Esophagus (tissue), 2 donors: ENCODE measurements at regions not wholly inside any gene's neighbourhood (a gene's known extent, or its start where the extent isn't known, plus 50 kb on each side); places are given as distances from the start of the nearest gene placed in this dataset.

Experiments used
- H3K27ac ChIP-seq, 2 donors: one replicate each; pipeline ENCODE4 v1.5.1; 2013; ENCODE audit warnings: low read depth in 2 of 2, mild to moderate bottlenecking in 2 of 2, inconsistent platforms in 1 of 2, low read length in 1 of 2, moderate library complexity in 1 of 2
- H3K27me3 ChIP-seq, 2 donors: one replicate each; pipeline ENCODE4 v1.6.1; 2013; ENCODE audit warnings: low read length in 2 of 2, control low read depth in 1 of 2, mild to moderate bottlenecking in 1 of 2; ENCODE audit not compliant: insufficient read depth in 2 of 2, control insufficient read depth in 1 of 2
- H3K36me3 ChIP-seq, 2 donors: one replicate each; pipeline ENCODE4 v1.6.1; 2013; ENCODE audit warnings: low read length in 1 of 2; ENCODE audit not compliant: control insufficient read depth in 2 of 2, insufficient read depth in 2 of 2
- H3K4me1 ChIP-seq, 2 donors: one replicate each; pipeline ENCODE4 v1.6.1; 2013; ENCODE audit warnings: low read length in 1 of 2; ENCODE audit not compliant: control insufficient read depth in 2 of 2, insufficient read depth in 2 of 2
- H3K4me3 ChIP-seq, 2 donors: one replicate each; pipeline ENCODE4 v1.5.1; 2013; ENCODE audit warnings: low read length in 2 of 2, mild to moderate bottlenecking in 2 of 2, low read depth in 1 of 2, moderate library complexity in 1 of 2
- H3K9me3 ChIP-seq, 2 donors: one replicate each; pipeline ENCODE4 v1.6.1; 2013; ENCODE audit warnings: mild to moderate bottlenecking in 2 of 2, low read depth in 1 of 2, low read length in 1 of 2, moderate library complexity in 1 of 2; ENCODE audit not compliant: control insufficient read depth in 2 of 2, insufficient read depth in 1 of 2
- WGBS, 2 donors: extraction: QIAGEN DNeasy Blood & Tissue Kit; methylation state at CpG; one replicate each; pipeline ENCODE4 v1.1.7; 2013; 5-methylcytosine and 5-hydroxymethylcytosine counted together
- donor health status: healthy with polysubstance abuse.
- donor health status: Bipolar disorder and iron deficiency.

DNA sequence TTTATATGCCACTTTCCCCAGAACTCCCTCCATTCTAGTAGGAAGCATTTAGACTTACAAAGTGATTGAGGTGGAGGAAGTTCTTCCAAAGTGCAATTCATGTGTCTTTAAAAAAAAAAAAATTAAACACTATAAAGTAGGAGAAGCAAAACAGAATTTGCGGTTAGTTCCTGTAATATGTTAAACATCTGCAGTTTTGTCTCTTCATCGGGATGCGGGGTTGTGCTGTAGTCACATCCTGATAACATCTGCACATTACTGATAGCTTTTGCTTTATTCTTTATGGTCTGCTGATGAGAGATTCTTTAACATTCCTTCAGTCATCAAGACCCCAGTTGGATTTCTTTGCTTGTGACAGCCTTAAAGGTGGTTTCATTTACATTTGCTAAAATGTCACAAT is 694.3 kb downstream of the NR2F1-AS1 start:
- Histone ChIP-seq H3K27ac (no peak overlapping the region), H3K27me3 (no peaks in the 10 kb centered on the region), H3K4me3 (no peak overlapping the region), H3K36me3 (no peaks in the 10 kb centered on the region), H3K4me1 (no peaks in the 10 kb centered on the region), H3K9me3 (peaks cover 0 to 2% of the 10 kb centered on the region in 2 donors)
- WGBS, 2 donors = 56 to 77% methylated on average over 3 of the region's 3 CpGs

DNA sequence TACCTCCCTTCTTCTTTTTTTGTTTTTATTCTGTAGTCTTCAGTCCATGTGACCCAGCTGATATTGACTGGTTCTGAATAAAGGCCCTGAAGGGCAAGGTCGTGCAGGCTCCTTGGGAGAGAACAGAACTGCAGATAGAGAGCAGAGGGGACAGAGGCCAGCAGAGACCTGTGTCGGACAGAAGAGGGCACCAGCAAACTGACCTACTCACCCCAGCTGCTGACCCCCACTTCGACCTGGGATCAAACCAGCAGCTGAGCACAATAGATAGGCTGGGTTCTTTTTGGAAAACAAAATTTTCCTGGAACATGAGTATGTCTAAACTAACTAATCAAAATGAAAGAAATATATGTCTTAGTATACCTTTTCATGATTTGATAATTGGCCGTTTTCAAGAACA is 695.1 kb downstream of the NR2F1-AS1 start:
- Histone ChIP-seq H3K9me3 (peaks cover 0 to 2% of the 10 kb centered on the region in 2 donors), H3K4me1 (no peaks in the 10 kb centered on the region), H3K27me3 (no peaks in the 10 kb centered on the region), H3K36me3 (no peaks in the 10 kb centered on the region), H3K27ac (no peak overlapping the region), H3K4me3 (no peak overlapping the region)
- 58 to 65% methylated on average over 4 of the region's 4 CpGs for WGBS, 2 donors

DNA sequence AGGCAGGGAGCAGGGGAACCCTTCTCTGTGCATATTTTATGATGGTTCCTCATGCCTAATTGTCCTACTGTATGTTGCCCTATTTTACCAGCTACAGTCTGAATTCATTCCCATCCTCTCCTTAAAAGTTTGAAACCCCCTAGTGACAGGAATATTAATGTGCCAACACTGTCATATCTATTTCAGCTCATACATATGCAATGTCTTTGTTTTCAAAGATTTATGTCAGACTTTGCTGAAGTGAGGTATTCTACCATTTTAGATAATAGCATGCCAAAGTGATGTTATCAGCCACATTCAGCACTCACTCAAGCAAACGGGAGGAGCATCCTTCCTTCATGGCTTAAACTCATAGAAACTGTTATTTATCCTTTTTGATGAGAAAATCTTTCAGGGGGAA is 696.5 kb downstream of the NR2F1-AS1 start:
- WGBS, 2 donors = 29 to 33% methylated on average over 1 of the region's 1 CpG
- no peaks in the 10 kb centered on the region for H3K4me1 ChIP-seq
- no peaks in the 10 kb centered on the region for H3K9me3 ChIP-seq
- no peak overlapping the region for H3K27ac ChIP-seq
- no peaks in the 10 kb centered on the region for H3K36me3 ChIP-seq
- no peaks in the 10 kb centered on the region for H3K27me3 ChIP-seq
- H3K4me3 ChIP-seq = no peak overlapping the region

DNA sequence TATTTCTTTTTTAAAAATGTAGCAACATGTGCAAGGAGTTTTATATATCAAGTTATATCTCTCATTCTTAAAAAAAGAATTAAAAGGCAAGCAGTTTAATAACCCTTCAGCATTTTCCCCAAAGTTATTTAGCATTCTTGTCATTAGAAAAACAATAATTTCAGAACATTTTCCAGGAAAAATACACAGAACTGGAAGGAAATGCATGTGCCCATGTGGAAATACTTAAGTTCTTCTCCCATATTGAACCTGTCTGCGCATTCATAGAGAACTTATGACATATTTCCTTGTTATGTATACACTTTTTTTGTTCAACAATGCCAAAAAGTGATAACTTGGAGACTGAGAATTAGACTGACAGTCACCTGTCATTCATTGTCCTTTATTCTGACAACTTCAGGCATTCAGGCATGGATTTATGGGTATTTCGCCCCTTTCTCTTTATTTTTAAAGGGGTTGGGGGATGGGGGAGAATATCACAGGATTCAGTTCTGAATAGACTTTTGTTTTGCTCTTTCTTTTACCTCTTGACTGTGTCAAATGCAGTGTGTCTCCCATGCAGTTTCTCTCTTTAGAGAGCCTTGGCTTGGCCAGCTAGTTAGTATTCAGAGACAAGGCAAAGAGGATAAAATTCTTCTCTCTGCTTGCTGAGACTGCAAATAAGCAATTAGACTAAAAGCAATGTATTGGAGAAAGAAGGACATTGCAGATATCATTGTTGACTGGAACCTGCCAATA is 701.0 kb downstream of the NR2F1-AS1 start:
- no peaks in the 10 kb centered on the region for H3K27me3 ChIP-seq
- WGBS, 2 donors = 66 to 78% methylated on average over 2 of the region's 2 CpGs

DNA sequence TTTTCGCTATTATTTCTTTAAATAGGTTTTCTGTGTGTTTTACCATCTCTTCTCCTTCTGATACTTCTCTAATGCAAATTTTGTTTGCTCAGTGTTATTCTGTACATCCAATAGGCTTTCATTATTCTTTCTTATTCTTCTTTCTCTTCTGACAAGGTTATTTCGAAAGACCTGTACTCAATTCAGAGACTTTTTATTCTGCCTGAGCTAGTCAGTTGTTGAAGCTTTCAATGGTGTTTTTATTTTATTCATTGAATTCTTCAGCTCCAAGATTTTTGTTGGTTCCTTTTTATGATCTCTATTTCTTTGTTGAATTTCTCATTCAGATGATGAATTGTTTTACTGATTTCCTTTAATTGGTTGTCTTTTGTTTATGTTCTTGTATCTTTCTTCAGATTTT is 706.2 kb downstream of the NR2F1-AS1 start:
- Histone ChIP-seq H3K27me3 (no peaks in the 10 kb centered on the region), H3K4me3 (no peak overlapping the region), H3K36me3 (no peaks in the 10 kb centered on the region), H3K9me3 (peaks cover 7% of the 10 kb centered on the region in 2 donors), H3K27ac (no peak overlapping the region), H3K4me1 (no peaks in the 10 kb centered on the region)
- 90% methylated on average over 2 of the region's 2 CpGs for WGBS, 2 donors

More for the DNA sequence above, 701.0 kb downstream of the NR2F1-AS1 start:
- Histone ChIP-seq H3K27ac (no peak overlapping the region), H3K36me3 (no peaks in the 10 kb centered on the region), H3K4me1 (no peaks in the 10 kb centered on the region), H3K4me3 (no peak overlapping the region), H3K9me3 (peaks cover 7% of the 10 kb centered on the region in 2 donors)

DNA sequence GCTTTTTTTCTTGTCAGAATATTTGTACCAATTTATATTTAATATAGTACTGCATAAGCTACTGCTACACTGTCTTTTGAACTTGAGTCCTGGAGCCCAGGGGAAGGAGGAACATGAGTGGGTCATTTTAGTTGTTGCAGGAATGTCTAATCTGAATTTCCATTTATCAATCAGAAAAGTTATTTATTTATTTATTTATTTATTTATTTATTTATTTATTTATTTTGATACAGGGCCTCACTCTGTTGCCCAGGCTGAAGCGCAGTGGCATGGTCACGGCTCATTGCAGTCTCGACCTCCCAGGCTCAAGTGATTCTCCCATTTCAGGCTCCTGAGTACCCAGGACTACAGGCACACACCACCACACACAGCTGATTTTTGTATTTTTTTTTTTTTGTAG is 712.6 kb downstream of the NR2F1-AS1 start:
- no peaks in the 10 kb centered on the region for H3K27me3 ChIP-seq
- H3K36me3 ChIP-seq = no peaks in the 10 kb centered on the region
- H3K27ac ChIP-seq = no peak overlapping the region
- 89 to 94% methylated on average over 3 of the region's 3 CpGs for WGBS, 2 donors
- H3K4me3 ChIP-seq = no peak overlapping the region
- H3K9me3 ChIP-seq = no peaks in the 10 kb centered on the region
- no peaks in the 10 kb centered on the region for H3K4me1 ChIP-seq

DNA sequence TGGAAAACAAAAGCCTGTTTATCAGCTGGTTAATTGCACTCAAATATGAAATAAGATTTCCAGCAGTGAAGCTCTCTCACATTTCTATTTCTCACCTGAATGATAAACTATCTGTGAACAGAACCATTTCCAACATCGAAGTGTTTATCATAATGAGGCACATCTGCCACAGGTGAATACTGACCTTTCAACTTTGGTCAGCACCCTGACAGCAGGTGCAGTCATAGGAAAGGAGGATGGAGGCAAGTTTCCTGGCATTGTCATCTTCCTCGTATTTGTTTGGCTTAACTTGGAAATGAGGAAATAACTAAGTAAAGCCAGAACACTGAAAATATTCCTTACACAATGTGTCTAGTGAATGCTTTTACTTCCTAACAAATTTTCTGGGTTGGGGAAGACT is 716.4 kb downstream of the NR2F1-AS1 start:
- no peak overlapping the region for H3K27ac ChIP-seq
- H3K4me1 ChIP-seq = no peaks in the 10 kb centered on the region
- H3K36me3 ChIP-seq = no peaks in the 10 kb centered on the region
- WGBS, 2 donors = 34 to 50% methylated on average over 2 of the region's 2 CpGs
- no peaks in the 10 kb centered on the region for H3K27me3 ChIP-seq
- H3K9me3 ChIP-seq = no peaks in the 10 kb centered on the region
- H3K4me3 ChIP-seq = no peak overlapping the region

DNA sequence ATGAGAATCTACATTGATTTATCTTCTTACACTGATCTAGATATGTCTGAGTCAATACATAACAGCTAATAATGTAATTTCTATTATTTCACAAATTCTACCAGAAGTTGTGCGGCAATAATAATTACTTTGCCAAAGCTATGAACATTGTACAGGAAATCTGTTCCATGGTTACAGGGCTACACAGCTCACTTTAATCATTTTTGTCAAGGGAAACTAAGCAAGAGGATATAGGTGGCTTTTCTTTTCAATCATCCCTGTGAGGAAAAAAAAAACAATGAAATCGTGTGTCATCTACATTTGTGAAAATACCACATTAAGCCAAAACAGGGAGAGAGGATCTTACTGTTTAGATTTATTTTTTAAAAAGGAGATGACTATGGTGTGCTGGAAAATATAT is 717.4 kb downstream of the NR2F1-AS1 start:
- H3K9me3 ChIP-seq = no peaks in the 10 kb centered on the region
- H3K36me3 ChIP-seq = no peaks in the 10 kb centered on the region
- WGBS, 2 donors = 78 to 81% methylated on average over 2 of the region's 2 CpGs
- H3K4me1 ChIP-seq = no peaks in the 10 kb centered on the region
- no peaks in the 10 kb centered on the region for H3K27me3 ChIP-seq
- H3K4me3 ChIP-seq = no peak overlapping the region
- no peak overlapping the region for H3K27ac ChIP-seq

DNA sequence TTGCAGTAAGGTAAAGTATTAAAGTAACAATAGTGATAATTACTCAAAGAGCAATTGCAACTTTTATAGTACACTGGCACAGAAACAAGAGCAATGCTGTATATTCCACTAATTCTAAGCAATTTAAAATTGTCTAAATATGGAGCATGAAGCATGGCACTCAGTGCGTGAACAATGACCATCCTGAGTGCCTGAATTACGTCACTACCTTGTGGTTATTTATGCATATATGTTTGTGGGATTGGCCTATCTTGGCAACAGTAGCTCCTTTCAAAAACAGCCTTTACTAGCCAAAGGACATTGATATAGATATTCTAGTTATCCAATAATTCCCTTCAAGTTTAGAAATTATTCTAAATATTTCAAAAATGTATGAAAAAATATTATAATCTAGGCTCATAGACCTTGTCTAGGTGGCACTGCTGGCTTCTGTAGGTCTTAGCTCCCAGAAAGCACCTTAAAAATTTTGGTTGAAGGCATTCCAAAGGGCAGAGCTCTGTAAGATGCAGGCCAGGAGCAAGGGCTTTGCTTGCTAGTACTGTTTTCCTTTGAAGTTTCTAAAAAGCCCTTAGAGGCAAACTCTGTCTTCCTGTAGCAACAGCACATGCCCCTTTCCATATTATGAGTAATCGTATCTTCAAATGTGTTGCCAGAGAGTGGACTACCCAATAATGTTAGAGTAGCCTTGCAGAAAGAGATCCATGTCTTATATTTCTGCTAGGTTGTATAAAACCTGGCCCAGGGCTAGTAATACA is 719.3 kb downstream of the NR2F1-AS1 start:
- whole genome bisulfite sequencing, 2 donors = 61 to 74% methylated on average over 3 of the region's 3 CpGs

DNA sequence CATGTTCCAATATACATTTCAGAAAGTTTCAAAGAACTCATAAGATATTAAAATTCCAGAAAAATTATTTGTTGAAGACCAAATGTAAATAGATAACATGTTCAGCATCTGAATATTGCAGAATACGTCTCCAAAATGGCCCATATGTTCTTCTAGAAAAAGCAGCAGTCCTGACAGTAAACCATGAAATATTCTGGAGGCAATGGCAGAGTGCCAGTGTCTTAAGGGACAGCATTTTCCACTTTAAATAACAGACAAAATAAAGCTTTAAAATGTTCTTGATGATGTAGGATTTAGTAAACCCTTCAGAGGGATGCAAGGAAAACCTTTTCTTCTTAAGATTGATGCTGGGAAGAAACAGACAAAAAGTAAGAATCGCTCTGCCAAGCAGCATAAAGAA is 721.0 kb downstream of the NR2F1-AS1 start:
- no peak overlapping the region for H3K4me3 ChIP-seq
- H3K9me3 ChIP-seq = no peaks in the 10 kb centered on the region
- no peaks in the 10 kb centered on the region for H3K27me3 ChIP-seq
- no peaks in the 10 kb centered on the region for H3K36me3 ChIP-seq
- no peak overlapping the region for H3K27ac ChIP-seq
- WGBS, 2 donors = 81% methylated on average over 2 of the region's 2 CpGs
- no peaks in the 10 kb centered on the region for H3K4me1 ChIP-seq

More for the DNA sequence above, 719.3 kb downstream of the NR2F1-AS1 start:
- no peaks in the 10 kb centered on the region for H3K36me3 ChIP-seq
- no peaks in the 10 kb centered on the region for H3K27me3 ChIP-seq
- H3K9me3 ChIP-seq = no peaks in the 10 kb centered on the region
- no peaks in the 10 kb centered on the region for H3K4me1 ChIP-seq
- no peak overlapping the region for H3K27ac ChIP-seq
- no peak overlapping the region for H3K4me3 ChIP-seq
